ENCODE measurements at regions not wholly inside any gene's neighbourhood (a gene's known extent, or its start where the extent isn't known, plus 50 kb on each side); places are given as distances from the start of the nearest gene placed in this dataset.

- TF ChIP-seq POLR2A (IDR thresholded peaks at IDR 0.05) = no peak
- no peak for TF ChIP-seq POLR2AphosphoS5 (IDR thresholded peaks at IDR 0.05)
- no peak for TF ChIP-seq CTCF (IDR thresholded peaks at IDR 0.05)
Measured at GRCh38 chr1:60619581-60619980, 462.8 kb upstream of the NFIA start.

Measured in suprapubic skin (tissue), 4 donors.